NT2/D1 (cell line): ENCODE measurements at regions not wholly inside any gene's neighbourhood (a gene's known extent, or its start where the extent isn't known, plus 50 kb on each side); places are given as distances from the start of the nearest gene placed in this dataset.

Experiments
- SUZ12 ChIP-seq: IDR thresholded peaks from 2 replicates; pipeline ENCODE4 v1.6.1; 2011; ENCODE audit not compliant: insufficient read length, insufficient read depth; ENCODE audit errors: extremely low read depth
- YY1 ChIP-seq: IDR thresholded peaks from 2 replicates; pipeline ENCODE4 v1.6.1; 2011; ENCODE audit not compliant: insufficient read length, insufficient read depth
- ZNF274 ChIP-seq: IDR thresholded peaks from 2 replicates; pipeline ENCODE4 v1.6.1; 2011; ENCODE audit warnings: mild to moderate bottlenecking, low read depth, low read length

DNA sequence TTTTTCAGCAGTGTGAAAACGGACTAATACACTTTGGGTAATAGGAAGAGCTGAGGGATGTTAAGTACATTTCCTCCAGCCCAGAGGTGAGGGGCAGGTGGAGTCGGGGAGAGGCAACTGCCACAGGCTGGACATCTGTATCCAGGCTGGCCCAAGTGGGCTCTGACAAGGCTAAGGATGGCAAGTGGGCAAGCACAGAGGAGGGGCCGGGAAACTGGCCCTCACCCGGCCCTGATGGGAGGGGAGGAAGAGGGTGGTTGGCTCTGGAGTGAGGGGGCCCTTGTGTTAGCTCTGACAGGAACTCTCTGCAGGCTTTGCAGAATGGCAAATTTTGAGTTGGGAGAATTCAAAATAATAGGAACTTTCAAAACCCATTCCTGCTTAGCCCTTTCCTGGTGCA is 251.0 kb upstream of the TNRC6C start:
- TF ChIP-seq ZNF274 (no peak), YY1 (no peak), SUZ12 (no peak)
